OCI-LY1 (cell line): ENCODE measurements at regions not wholly inside any gene's neighbourhood (a gene's known extent, or its start where the extent isn't known, plus 50 kb on each side); places are given as distances from the start of the nearest gene placed in this dataset.

ENCODE experiments used
- H2AFZ ChIP-seq: fragments of 200-600 bp; sonication (generic), shearing (Covaris generic); 2 replicates; pipeline ENCODE4 v1.6.0; 2014; ENCODE audit warnings: antibody characterized with exemption, mild to moderate bottlenecking, low read length
- H3F3A ChIP-seq: fragments of 200-600 bp; sonication (generic), shearing (Covaris generic); 2 replicates; pipeline ENCODE4 v1.6.0; 2014; ENCODE audit warnings: mild to moderate bottlenecking, antibody characterized with exemption, low read length, moderate library complexity; ENCODE audit not compliant: insufficient read depth
- H3K27ac ChIP-seq: fragments of 200-600 bp; sonication (generic); 2 replicates; pipeline ENCODE4 v1.5.1; 2014; ENCODE audit warnings: low read length, mixed run types, mild to moderate bottlenecking, low read depth; ENCODE audit not compliant: poor library complexity, severe bottlenecking
- H3K27me3 ChIP-seq: fragments of 200-600 bp; sonication (generic); 2 replicates; pipeline ENCODE4 v1.6.0; 2014; ENCODE audit warnings: antibody characterized with exemption, mild to moderate bottlenecking, low read length, moderate library complexity; ENCODE audit not compliant: insufficient read depth
- H3K36me3 ChIP-seq: fragments of 200-600 bp; sonication (generic); 2 replicates; pipeline ENCODE4 v1.6.1; 2014; ENCODE audit warnings: mild to moderate bottlenecking, antibody characterized with exemption, low read length, moderate library complexity, mixed read lengths; ENCODE audit not compliant: insufficient read depth
- H3K4me1 ChIP-seq: fragments of 200-600 bp; sonication (generic); 2 replicates; pipeline ENCODE4 v1.5.1; 2014; ENCODE audit warnings: mild to moderate bottlenecking, low read length, moderate library complexity; ENCODE audit not compliant: insufficient read depth, severe bottlenecking
- H3K4me2 ChIP-seq: fragments of 200-600 bp; sonication (generic), shearing (Covaris generic); 2 replicates; pipeline ENCODE4 v1.6.1; 2014; ENCODE audit warnings: low read length
- H3K4me3 ChIP-seq: fragments of 200-600 bp; sonication (generic); 2 replicates; pipeline ENCODE4 v1.5.1; 2014; ENCODE audit warnings: low read length, low read depth, mild to moderate bottlenecking, mixed read lengths; ENCODE audit not compliant: poor library complexity, severe bottlenecking
- H3K79me2 ChIP-seq: fragments of 200-600 bp; shearing (Covaris generic); 2 replicates; pipeline ENCODE4 v1.6.1; 2016; ENCODE audit warnings: mixed run types, low read length, mixed read lengths; ENCODE audit not compliant: insufficient read depth
- H3K9ac ChIP-seq: fragments of 200-600 bp; sonication (generic), shearing (Covaris generic); 2 replicates; pipeline ENCODE4 v1.6.1; 2014; ENCODE audit warnings: mild to moderate bottlenecking, low read length, mixed read lengths
- H3K9me2 ChIP-seq: fragments of 200-600 bp; sonication (generic), shearing (Covaris generic); 2 replicates; pipeline ENCODE4 v1.6.1; 2014; ENCODE audit warnings: low read depth, mild to moderate bottlenecking, low read length, mixed read lengths
- H3K9me3 ChIP-seq: fragments of 200-600 bp; shearing (Covaris generic); 2 replicates; pipeline ENCODE4 v1.6.1; 2014; ENCODE audit warnings: low read length, mixed read lengths
- H4K20me1 ChIP-seq: fragments of 200-600 bp; sonication (generic), shearing (Covaris generic); 2 replicates; pipeline ENCODE4 v1.6.0; 2016; ENCODE audit warnings: mild to moderate bottlenecking, low read length; ENCODE audit not compliant: insufficient read depth
- EZH2 ChIP-seq: fragments of 200-600 bp; sonication (generic), shearing (Covaris generic); IDR thresholded peaks from 2 replicates; pipeline ENCODE4 v1.8.0; 2017; ENCODE audit warnings: borderline replicate concordance, mixed run types, mild to moderate bottlenecking, antibody characterized with exemption, low read length, moderate library complexity, mixed read lengths
- TF ChIP-seq, protein P1 (sequence below): fragments of 200-600 bp; sonication (generic), shearing (Covaris generic); IDR thresholded peaks from 2 replicates; pipeline ENCODE4 v1.5.1; 2017; ENCODE audit warnings: mild to moderate bottlenecking, antibody characterized with exemption, low read length, moderate library complexity, mixed read lengths

DNA sequence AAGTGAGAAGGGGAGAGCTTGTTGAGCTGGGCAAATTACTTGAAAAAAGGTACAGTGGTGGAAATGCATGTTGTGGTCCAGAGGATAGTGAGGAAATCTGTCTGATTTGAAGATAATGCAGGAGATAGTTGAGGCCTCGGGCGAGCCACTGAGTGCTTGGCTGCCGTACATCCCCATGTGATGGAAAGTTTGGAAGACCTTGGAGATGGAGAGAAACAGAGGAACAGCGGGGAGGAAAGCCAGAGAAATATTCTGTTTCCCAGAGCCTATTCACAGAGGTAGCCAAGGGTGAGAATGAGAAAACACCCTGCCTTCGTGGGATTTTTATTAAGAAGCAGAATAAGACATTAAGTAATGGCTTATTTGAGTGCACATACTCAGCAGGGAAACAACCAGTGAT lies 498.2 kb downstream of the BCL11B start:
- no peak overlapping the region for H3K4me3 ChIP-seq
- no peaks in the 10 kb centered on the region for H3K4me1 ChIP-seq
- TF ChIP-seq EZH2, result no peak
- TF ChIP-seq, protein P1, sequence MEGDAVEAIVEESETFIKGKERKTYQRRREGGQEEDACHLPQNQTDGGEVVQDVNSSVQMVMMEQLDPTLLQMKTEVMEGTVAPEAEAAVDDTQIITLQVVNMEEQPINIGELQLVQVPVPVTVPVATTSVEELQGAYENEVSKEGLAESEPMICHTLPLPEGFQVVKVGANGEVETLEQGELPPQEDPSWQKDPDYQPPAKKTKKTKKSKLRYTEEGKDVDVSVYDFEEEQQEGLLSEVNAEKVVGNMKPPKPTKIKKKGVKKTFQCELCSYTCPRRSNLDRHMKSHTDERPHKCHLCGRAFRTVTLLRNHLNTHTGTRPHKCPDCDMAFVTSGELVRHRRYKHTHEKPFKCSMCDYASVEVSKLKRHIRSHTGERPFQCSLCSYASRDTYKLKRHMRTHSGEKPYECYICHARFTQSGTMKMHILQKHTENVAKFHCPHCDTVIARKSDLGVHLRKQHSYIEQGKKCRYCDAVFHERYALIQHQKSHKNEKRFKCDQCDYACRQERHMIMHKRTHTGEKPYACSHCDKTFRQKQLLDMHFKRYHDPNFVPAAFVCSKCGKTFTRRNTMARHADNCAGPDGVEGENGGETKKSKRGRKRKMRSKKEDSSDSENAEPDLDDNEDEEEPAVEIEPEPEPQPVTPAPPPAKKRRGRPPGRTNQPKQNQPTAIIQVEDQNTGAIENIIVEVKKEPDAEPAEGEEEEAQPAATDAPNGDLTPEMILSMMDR, result no peak
- no peaks in the 10 kb centered on the region for H3K36me3 ChIP-seq
- 0 out of 2 replicates have a peak, but pooled peaks cover 2% of the 10 kb centered on the region for H3K27me3 ChIP-seq
- no peak overlapping the region for H2AFZ ChIP-seq
- H3K9me2 ChIP-seq, result no peaks in the 10 kb centered on the region
- H3F3A ChIP-seq, result no peaks in the 10 kb centered on the region
- no peak overlapping the region for H3K9ac ChIP-seq
- no peak overlapping the region for H3K4me2 ChIP-seq
- no peaks in the 10 kb centered on the region for H4K20me1 ChIP-seq
- no peaks in the 10 kb centered on the region for H3K9me3 ChIP-seq
- H3K27ac ChIP-seq, result no peak overlapping the region
- H3K79me2 ChIP-seq, result no peaks in the 10 kb centered on the region

DNA sequence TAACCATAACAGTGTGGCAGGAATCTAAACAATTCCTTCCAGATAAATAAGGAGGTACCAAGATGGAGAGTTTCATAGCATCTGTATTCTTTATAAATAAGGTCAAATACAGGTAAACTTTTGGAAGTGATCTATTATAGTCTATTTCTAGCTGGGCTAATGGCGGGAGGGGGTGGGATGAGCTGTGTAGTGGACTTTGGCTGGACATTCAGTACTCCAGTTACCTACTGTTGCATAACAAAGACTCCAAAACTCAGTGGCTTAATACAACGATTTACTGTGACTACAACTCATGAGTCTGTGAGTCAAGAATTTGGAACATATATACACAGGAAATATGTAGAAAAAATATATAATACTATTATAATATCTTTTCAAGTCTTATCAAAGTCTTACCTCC lies 496.1 kb downstream of the BCL11B start:
- H4K20me1 ChIP-seq, result no peaks in the 10 kb centered on the region
- TF ChIP-seq, protein P1, result no peak
- TF ChIP-seq EZH2, result no peak
- no peak overlapping the region for H3K9ac ChIP-seq
- H3K4me3 ChIP-seq, result no peak overlapping the region
- no peaks in the 10 kb centered on the region for H3K4me1 ChIP-seq
- H3K27ac ChIP-seq, result no peak overlapping the region
- H3F3A ChIP-seq, result no peaks in the 10 kb centered on the region
- no peaks in the 10 kb centered on the region for H3K9me3 ChIP-seq
- no peaks in the 10 kb centered on the region for H3K9me2 ChIP-seq
- 0 out of 2 replicates have a peak, but pooled peaks cover 2% of the 10 kb centered on the region for H3K27me3 ChIP-seq
- H3K79me2 ChIP-seq, result no peaks in the 10 kb centered on the region
- H3K36me3 ChIP-seq, result no peaks in the 10 kb centered on the region
- no peak overlapping the region for H3K4me2 ChIP-seq
- H2AFZ ChIP-seq, result no peak overlapping the region

DNA sequence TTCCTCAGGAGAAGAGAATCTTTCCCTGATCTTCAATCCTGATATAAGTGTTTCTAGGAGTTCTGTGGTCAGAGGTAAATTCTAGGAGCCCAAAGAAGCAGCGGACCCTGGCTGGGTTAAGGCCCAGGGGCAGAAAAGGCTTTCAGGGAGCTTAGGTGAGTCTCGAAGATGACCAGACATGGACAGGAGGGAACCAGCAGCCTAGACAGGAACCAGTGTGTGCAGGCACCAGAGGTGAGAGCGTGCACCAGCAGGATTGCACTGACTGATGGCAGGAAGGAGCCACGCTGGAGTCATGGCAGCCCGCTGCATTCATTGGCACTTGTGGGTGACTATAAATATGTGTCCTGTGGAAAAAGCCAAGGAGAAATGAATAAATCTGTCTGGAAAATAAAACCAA lies 489.9 kb downstream of the BCL11B start:
- Histone ChIP-seq H3K4me2 (no peak overlapping the region), H4K20me1 (no peaks in the 10 kb centered on the region), H3K9ac (no peak overlapping the region), H3K9me2 (no peaks in the 10 kb centered on the region), H3K36me3 (no peaks in the 10 kb centered on the region), H2AFZ (no peak overlapping the region), H3K4me3 (no peak overlapping the region), H3K27ac (no peak overlapping the region), H3F3A (no peaks in the 10 kb centered on the region), H3K4me1 (no peaks in the 10 kb centered on the region), H3K27me3 (no peaks in the 10 kb centered on the region), H3K79me2 (no peaks in the 10 kb centered on the region), H3K9me3 (no peaks in the 10 kb centered on the region)
- TF ChIP-seq EZH2, result no peak
- TF ChIP-seq, protein P1, result no peak
